Heart left ventricle (tissue), 13 donors: ENCODE measurements at regions not wholly inside any gene's neighbourhood (a gene's known extent, or its start where the extent isn't known, plus 50 kb on each side); places are given as distances from the start of the nearest gene placed in this dataset.

Source experiments
- CTCF ChIP-seq, 12 donors: fragments of 200-600 bp; sonication (generic) in 4 of 12; IDR thresholded peaks; one replicate each; pipeline versions ENCODE4 v1.5.0 to v1.8.0; 2018 to 2022; ENCODE audit warnings: antibody characterized with exemption in 12 of 12, mild to moderate bottlenecking in 5 of 12
- POLR2A ChIP-seq, 2 donors: fragments of 450-650 bp; IDR thresholded peaks; one replicate each; pipeline ENCODE4 v1.6.1; 2017; ENCODE audit warnings: antibody characterized with exemption in 2 of 2, mild to moderate bottlenecking in 2 of 2, moderate library complexity in 2 of 2
- donor health status: ischemic (EF 13 %, LVEDD 7.1; RV severe dilation, severe dysfunction).
- donor health status: DM: no; HTN: yes; CAD: no.
- donor health status: DM: no; HTN: no; CAD: no.
- donor health status: ischemic (EF 25% LVEDD 6.9; RV normal size, moderate dysfunction).
- donor health status: ischemic (EF 25% LVEDD 5.7; RV mildly dilated, moderate dysfunction).
- donor health status: ischemic (EF 35%, LVEDD 5.7; RV mildly dilated, moderate dysfunction).
- donor health status: nonischemic (EF 11% LVEDD 7.7; RV severe dilation, severe dysfunction).
- donor health status: DM: yes; HTN: yes; CAD: no.
- donor health status: PGD.
- donor health status: ischemic (EF 29% LVEDD 5.4; RV normal size, mild dysfunction).
- donor health status: nonischemic (EF 23%, LVEDD 6.1; RV moderate dilation, normal function).

GRCh38 chr20:17857639-17858449 is 110.8 kb downstream of the SNX5 start:
- TF ChIP-seq CTCF (IDR thresholded peaks at IDR 0.05) (no peak), POLR2A (IDR thresholded peaks at IDR 0.05) (no peak)
